Esophagus squamous epithelium (tissue), 4 donors: ENCODE measurements at regions not wholly inside any gene's neighbourhood (a gene's known extent, or its start where the extent isn't known, plus 50 kb on each side); places are given as distances from the start of the nearest gene placed in this dataset.

Source experiments
- CTCF ChIP-seq, 6 experiments: fragments of 450-650 bp in 4 of 6; fragments of 200-600 bp in 2 of 6; sonication (generic) in 2 of 6; IDR thresholded peaks; one replicate each; pipeline ENCODE4 v1.5.1; 2016 to 2019; ENCODE audit warnings: antibody characterized with exemption in 6 of 6, mild to moderate bottlenecking in 4 of 6, moderate library complexity in 4 of 6
- POLR2A ChIP-seq, 4 donors: fragments of 450-650 bp; IDR thresholded peaks; one replicate each; pipeline ENCODE4 v1.6.1; 2017; ENCODE audit warnings: antibody characterized with exemption in 4 of 4, mild to moderate bottlenecking in 4 of 4, moderate library complexity in 3 of 4

DNA sequence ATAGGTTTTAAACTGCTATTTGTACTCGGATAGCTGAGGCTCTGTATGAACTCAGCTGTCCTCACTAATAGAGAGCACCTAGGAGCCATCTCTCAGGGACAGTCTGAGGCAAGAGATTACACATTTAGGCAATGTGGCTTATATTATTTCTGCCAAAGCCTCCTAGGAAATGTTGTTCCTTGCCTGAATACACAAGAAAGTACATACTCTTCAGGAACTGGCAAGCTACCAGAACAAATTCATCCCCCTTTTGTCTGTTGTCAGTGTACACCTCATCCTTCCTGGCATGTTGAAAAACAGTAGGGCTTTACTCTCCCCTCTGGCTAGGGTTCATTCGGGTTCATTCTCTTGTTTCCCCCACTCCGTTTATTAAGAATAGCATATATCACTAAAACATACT, 615.9 kb upstream of the FAT3 start:
- no peak for TF ChIP-seq CTCF (IDR thresholded peaks at IDR 0.05)
- no peak for TF ChIP-seq POLR2A (IDR thresholded peaks at IDR 0.05)
